Fibroblast of mammary gland (primary cell): ENCODE measurements at regions not wholly inside any gene's neighbourhood (a gene's known extent, or its start where the extent isn't known, plus 50 kb on each side); places are given as distances from the start of the nearest gene placed in this dataset.

Experiments
- DNase-seq: peaks from one replicate; pipeline ENCODE4 v3.0.0-alpha.2; 2010; ENCODE audit warnings: low read depth
- H3K4me3 ChIP-seq: 2 replicates; pipeline ENCODE4 v1.5.1; 2011; ENCODE audit warnings: low read depth, mild to moderate bottlenecking, low read length, moderate library complexity; ENCODE audit not compliant: control insufficient read depth
- TF ChIP-seq, protein P1 (sequence below): conservative IDR thresholded peaks from 2 replicates; pipeline ENCODE4 v1.5.1; 2011; ENCODE audit warnings: low read depth, low read length, inconsistent platforms; ENCODE audit not compliant: control insufficient read depth, insufficient read depth

DNA sequence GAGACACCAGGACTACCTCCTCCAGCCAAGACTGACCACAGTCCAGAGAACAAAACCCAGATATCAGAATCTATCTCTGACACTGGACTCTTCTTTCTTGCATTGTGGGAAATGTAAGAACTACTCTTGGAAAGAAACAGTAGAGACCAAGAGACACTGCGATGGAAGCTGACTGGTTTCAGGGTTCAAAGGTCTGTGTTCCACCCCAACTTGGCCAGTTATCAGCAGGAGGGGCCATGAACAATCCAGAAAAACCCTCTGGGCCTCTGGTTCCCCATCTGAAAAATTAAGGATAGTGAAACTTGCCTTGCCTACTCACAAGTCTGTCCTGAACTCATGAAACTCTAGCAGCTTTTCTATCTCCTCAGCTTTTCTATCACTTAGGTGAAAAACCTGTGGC, 166.5 kb downstream of the SUCLG1 start:
- DNase-seq: no peak
- TF ChIP-seq, protein P1, sequence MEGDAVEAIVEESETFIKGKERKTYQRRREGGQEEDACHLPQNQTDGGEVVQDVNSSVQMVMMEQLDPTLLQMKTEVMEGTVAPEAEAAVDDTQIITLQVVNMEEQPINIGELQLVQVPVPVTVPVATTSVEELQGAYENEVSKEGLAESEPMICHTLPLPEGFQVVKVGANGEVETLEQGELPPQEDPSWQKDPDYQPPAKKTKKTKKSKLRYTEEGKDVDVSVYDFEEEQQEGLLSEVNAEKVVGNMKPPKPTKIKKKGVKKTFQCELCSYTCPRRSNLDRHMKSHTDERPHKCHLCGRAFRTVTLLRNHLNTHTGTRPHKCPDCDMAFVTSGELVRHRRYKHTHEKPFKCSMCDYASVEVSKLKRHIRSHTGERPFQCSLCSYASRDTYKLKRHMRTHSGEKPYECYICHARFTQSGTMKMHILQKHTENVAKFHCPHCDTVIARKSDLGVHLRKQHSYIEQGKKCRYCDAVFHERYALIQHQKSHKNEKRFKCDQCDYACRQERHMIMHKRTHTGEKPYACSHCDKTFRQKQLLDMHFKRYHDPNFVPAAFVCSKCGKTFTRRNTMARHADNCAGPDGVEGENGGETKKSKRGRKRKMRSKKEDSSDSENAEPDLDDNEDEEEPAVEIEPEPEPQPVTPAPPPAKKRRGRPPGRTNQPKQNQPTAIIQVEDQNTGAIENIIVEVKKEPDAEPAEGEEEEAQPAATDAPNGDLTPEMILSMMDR: no peak
- H3K4me3 ChIP-seq: no peak overlapping the region

DNA sequence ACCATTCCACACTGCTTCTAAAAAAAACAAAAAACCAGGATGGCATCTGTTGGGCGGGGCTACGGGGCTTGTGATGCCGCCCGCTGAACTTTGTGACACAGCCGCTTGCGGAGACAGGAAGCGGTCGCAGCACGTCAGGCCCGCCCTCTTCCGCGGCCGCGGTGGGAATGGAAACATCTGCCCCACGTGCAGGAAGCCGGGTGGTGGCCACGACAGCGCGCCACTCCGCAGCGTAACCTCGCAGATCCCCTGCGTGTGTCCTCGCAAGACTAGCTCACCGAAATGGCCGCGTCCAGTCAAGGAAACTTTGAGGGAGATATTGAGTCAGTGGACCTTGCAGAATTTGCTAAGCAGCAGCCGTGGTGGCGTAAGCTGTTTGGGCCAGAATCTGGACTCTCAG, 168.5 kb downstream of the SUCLG1 start:
- H3K4me3 ChIP-seq: no peak overlapping the region
- TF ChIP-seq, protein P1: no peak
- DNase-seq: no peak

DNA sequence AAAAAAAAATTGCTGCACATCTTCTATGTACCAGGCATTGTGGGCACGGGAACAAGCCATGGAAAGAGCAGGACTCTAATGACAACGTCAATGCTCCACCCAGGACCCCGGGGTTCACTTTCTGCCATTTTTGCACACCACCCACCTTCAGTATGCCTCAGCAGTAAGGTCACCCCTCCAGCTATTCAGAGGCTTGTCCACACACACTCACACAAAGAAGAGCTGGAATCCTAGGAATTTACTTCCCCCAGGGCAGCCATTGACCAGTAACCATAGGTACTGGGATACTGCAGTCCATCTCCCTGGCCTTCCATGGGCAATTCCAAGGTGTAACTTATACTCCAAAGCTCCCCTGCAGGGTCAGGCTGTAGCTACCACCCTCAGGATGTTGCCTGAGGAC, 170.8 kb downstream of the SUCLG1 start:
- no peak for DNase-seq
- TF ChIP-seq, protein P1: no peak
- no peak overlapping the region for H3K4me3 ChIP-seq

DNA sequence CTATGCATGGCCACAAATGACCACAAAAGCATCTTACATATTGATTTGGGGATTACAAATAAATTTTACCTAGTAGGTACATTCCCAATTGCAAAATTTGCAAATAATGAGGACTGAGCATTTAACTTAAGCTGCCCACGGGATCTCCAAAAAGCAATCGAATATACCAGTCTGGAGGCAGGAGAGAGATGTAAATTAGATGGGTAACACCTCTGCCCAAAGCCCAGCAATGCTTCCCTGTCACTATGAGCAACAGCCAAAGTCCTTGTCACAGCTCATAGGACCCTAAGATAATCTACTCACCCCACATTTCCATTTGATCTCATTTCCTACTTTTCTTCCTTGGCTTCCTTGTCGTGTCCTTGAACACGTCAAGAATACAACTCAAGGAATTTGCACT, 172.2 kb downstream of the SUCLG1 start:
- no peak overlapping the region for H3K4me3 ChIP-seq
- TF ChIP-seq, protein P1: no peak
- DNase-seq: no peak

DNA sequence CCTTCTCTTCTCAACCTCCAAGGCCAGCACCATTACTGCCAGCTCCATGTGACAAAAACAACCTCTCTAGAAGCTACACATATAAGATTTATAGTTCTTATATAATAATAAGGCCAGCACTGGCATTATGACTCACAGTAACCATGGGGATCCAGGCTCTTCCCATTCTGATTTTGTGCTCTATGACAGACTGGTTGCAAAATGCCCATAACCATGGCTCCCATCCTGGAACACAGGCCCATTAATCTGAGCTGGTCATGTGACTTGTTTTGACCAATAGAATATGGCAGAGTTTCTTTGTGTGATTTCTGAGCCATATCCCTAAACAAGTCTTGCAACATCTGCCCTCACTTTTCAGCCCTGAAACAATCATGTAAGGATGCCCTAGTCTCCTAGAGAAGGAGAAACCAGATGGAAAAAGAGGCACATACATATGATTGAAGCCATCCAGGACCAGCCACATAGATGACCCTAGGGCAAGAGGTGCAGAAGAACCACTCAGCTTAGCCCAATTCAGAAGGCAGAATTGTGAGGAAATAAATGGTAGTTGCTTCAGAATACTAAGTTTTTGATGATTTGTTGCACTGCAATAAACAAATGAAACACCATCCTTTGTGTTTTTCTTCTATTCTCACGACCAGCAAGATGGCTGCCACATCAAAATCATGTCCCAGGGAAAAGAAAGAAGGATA, 173.9 kb downstream of the SUCLG1 start:
- TF ChIP-seq, protein P1: no peak
- H3K4me3 ChIP-seq: no peak overlapping the region

DNA sequence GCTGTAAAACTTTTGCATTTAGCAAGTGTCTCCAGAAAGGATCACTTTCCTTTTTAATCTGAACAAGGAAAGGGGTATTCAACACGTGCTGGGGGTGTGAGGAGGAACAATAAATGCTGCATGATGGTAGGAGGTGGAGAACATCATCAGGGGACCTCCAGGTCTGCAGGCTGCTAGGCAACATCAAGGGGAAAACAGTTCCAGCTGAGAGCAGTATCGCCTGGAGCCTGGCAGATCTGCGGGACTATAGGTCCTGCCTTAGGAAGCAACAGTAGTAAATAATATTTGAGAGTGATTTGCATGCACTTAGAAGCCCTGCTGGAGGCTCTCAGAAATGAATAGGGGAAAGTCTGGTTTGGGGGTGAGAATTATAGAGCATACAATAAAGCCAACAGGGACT, 175.6 kb downstream of the SUCLG1 start:
- TF ChIP-seq, protein P1: no peak
- DNase-seq: no peak
- no peak overlapping the region for H3K4me3 ChIP-seq

More for the DNA sequence above, 173.9 kb downstream of the SUCLG1 start:
- DNase-seq: no peak

DNA sequence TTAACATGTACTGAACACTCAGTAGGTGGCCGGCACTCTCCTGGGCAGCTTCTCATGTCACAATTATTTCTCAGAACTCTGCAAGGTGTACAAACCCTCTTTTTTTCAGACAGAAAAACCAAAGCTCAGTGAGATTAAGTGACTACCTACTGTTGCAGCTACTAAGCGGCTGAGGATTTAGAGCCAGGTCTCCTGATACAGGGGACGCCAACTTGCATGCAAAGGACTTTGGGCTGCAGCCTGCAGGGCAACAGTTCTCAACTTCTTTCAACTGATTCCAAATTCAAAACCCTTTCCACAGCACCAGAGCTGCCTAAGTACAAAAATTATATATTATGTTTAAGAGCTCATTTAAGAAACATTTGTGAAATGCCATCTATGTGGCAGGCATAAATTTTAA, 177.6 kb downstream of the SUCLG1 start:
- DNase-seq: no peak
- TF ChIP-seq, protein P1: no peak
- no peak overlapping the region for H3K4me3 ChIP-seq
